Activated CD4-positive, alpha-beta T cell treated with anti-CD3 and anti-CD28 coated beads, Interleukin-2, amount 10 ng/mL, durations not matched to agents 7 days and 5 days (primary cell): ENCODE measurements at regions not wholly inside any gene's neighbourhood (a gene's known extent, or its start where the extent isn't known, plus 50 kb on each side); places are given as distances from the start of the nearest gene placed in this dataset.

ENCODE experiments used
- CTCF ChIA-PET: fragments of 350-600 bp; sonication (Branson Sonifier 250); formaldehyde crosslinking; loops from one replicate; lab custom pipeline; 2021; ENCODE audit warnings: antibody characterized with exemption; lab: Charles Lee
- POLR2A ChIA-PET: fragments of 350-600 bp; sonication (Branson Sonifier 250); formaldehyde crosslinking; loops from one replicate; lab custom pipeline; 2021; ENCODE audit warnings: antibody characterized with exemption; lab: Charles Lee
- DNase-seq: peaks from one replicate; pipeline ENCODE4 v3.0.0-alpha.2; 2020
- H3K27ac Mint-ChIP-seq: one replicate; pipeline ENCODE4 v1.8.0; 2021; ENCODE audit warnings: mild to moderate bottlenecking, moderate library complexity, mixed read lengths
- H3K27me3 Mint-ChIP-seq: one replicate; pipeline ENCODE4 v1.8.0; 2021; ENCODE audit warnings: mixed read lengths
- H3K36me3 Mint-ChIP-seq: one replicate; pipeline ENCODE4 v1.8.0; 2021; ENCODE audit warnings: low read depth, mixed read lengths
- H3K4me1 Mint-ChIP-seq: one replicate; pipeline ENCODE4 v1.8.0; 2021; ENCODE audit warnings: mixed read lengths
- H3K4me3 Mint-ChIP-seq: one replicate; pipeline ENCODE4 v1.8.0; 2021; ENCODE audit warnings: mild to moderate bottlenecking, moderate library complexity, mixed read lengths
- H3K9me3 Mint-ChIP-seq: one replicate; pipeline ENCODE4 v1.8.0; 2021; ENCODE audit warnings: mixed read lengths

GRCh38 chr1:2882966-2883696 lies 81.6 kb upstream of the TTC34 start:
- ChIA-PET POLR2A (no interaction called here), CTCF (no interaction called here)
- Mint-ChIP-seq H3K9me3 (no peaks in the 10 kb centered on the region), H3K27ac (no peak overlapping the region), H3K27me3 (no peaks in the 10 kb centered on the region), H3K36me3 (no peaks in the 10 kb centered on the region), H3K4me1 (no peaks in the 10 kb centered on the region), H3K4me3 (no peak overlapping the region)
- DNase-seq: no peak

DNA sequence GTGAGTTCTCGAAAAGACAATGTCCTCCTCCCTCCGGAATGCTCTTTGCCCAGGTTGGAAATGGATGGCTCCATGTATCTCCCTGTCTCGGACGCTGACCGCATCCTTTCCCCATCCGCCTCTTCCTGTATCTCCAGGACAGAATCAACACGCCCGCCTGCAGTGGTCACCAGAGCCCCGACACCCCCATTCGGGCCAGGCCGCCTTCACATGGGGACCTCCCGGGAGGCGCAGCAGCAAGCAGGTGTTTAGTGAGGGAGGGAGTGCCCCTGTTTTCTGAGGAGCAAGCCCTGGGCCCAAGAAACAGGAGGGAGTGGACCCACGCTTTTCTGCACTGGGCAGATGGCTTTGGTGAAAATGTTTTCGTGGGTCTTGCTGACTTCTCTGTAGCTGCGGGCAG lies 83.5 kb upstream of the TTC34 start:
- DNase-seq: no peak
- Mint-ChIP-seq H3K4me1 (peaks cover 2% of the 10 kb centered on the region), H3K27ac (no peak overlapping the region), H3K9me3 (no peaks in the 10 kb centered on the region), H3K27me3 (no peaks in the 10 kb centered on the region), H3K4me3 (no peak overlapping the region), H3K36me3 (no peaks in the 10 kb centered on the region)
- ChIA-PET POLR2A (no interaction called here), CTCF (no interaction called here)

DNA sequence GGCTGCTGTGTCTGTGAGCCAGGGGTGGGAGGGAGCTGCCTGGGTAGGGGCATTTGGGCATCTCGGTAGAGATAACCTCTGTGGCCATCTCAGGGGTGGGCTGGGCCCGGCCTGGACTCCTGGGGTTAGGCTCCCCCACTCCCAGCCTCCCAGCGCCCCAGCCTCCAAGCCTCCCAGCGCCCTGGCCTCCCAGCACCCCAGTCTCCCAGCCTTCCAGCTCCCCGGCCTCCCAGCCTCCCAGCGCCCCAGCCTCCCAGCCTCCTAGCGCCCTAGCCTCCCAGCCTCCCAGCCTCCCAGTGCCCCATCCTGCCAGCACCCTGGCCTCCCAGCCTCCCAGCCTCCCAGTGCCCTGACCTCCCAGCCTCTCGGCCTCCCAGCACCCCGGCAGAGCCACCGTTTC lies 85.1 kb upstream of the TTC34 start:
- H3K27ac Mint-ChIP-seq: no peak overlapping the region
- H3K36me3 Mint-ChIP-seq: no peaks in the 10 kb centered on the region
- H3K9me3 Mint-ChIP-seq: no peaks in the 10 kb centered on the region
- H3K4me1 Mint-ChIP-seq: peaks cover 2% of the 10 kb centered on the region
- POLR2A ChIA-PET: no interaction called here
- H3K4me3 Mint-ChIP-seq: no peak overlapping the region
- H3K27me3 Mint-ChIP-seq: no peaks in the 10 kb centered on the region
- CTCF ChIA-PET: no interaction called here
- no peak for DNase-seq

GRCh38 chr1:2887941-2888855 lies 86.7 kb upstream of the TTC34 start:
- Mint-ChIP-seq H3K9me3 (no peaks in the 10 kb centered on the region), H3K4me1 (peaks cover 2% of the 10 kb centered on the region), H3K4me3 (no peak overlapping the region), H3K27me3 (no peaks in the 10 kb centered on the region), H3K36me3 (no peaks in the 10 kb centered on the region), H3K27ac (no peak overlapping the region)
- ChIA-PET CTCF (no interaction called here), POLR2A (no interaction called here)
- DNase-seq: no peak

DNA sequence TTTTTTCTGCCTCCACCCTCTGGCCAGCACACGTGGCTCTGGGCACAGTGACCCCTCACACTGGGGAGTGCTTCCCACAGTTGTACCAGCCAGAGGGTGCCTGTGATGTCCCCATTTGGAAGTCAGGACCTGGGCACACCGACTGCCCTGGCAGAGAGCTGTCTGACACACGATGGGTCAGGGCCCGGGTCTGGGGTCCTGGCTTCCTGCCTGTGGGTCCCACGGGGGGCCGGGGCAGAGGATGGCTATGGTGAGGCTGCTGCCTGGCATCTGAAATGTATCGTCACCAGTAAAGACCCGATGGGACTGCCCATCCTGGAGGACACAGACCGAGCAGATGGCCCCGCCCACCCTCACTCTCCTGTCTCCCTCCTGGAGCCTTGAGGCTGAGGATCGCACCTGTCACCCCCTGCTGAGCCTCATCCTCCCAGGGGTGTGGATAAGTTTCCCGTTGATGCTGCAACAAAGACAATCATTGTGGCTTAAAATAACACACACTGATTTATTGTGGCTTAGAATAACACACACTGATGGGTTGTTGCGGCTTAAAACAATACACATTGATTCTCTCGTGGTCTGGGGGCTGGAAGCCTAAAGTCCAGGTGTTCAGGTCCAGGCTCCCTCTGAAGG lies 88.8 kb upstream of the TTC34 start:
- Mint-ChIP-seq H3K27me3 (no peaks in the 10 kb centered on the region), H3K9me3 (no peaks in the 10 kb centered on the region), H3K4me3 (no peak overlapping the region), H3K36me3 (no peaks in the 10 kb centered on the region), H3K4me1 (peaks cover 8% of the 10 kb centered on the region), H3K27ac (no peak overlapping the region)
- ChIA-PET CTCF (no interaction called here), POLR2A (no interaction called here)
- no peak for DNase-seq

- no peak overlapping the region for H3K27ac Mint-ChIP-seq
- no peak overlapping the region for H3K4me3 Mint-ChIP-seq
- CTCF ChIA-PET: no interaction called here
- H3K9me3 Mint-ChIP-seq: peaks cover 7% of the 10 kb centered on the region
- POLR2A ChIA-PET: no interaction called here
- H3K36me3 Mint-ChIP-seq: no peaks in the 10 kb centered on the region
- no peak for DNase-seq
- H3K4me1 Mint-ChIP-seq: peaks cover 8% of the 10 kb centered on the region
- H3K27me3 Mint-ChIP-seq: no peaks in the 10 kb centered on the region
Observed at GRCh38 chr1:2891923-2892448, 90.5 kb upstream of the TTC34 start.

GRCh38 chr1:2893473-2894120 lies 92.1 kb upstream of the TTC34 start:
- Mint-ChIP-seq H3K27ac (no peak overlapping the region), H3K9me3 (peaks cover 10% of the 10 kb centered on the region), H3K4me1 (peaks cover 7% of the 10 kb centered on the region), H3K4me3 (no peak overlapping the region), H3K27me3 (no peaks in the 10 kb centered on the region), H3K36me3 (no peaks in the 10 kb centered on the region)
- DNase-seq: no peak
- POLR2A ChIA-PET: no interaction called here
- CTCF ChIA-PET: no interaction called here

GRCh38 chr1:2894381-2895041 lies 93.0 kb upstream of the TTC34 start:
- Mint-ChIP-seq H3K4me3 (no peak overlapping the region), H3K27me3 (no peaks in the 10 kb centered on the region), H3K36me3 (no peaks in the 10 kb centered on the region), H3K9me3 (peaks cover 10% of the 10 kb centered on the region), H3K27ac (no peak overlapping the region), H3K4me1 (peaks cover 5% of the 10 kb centered on the region)
- POLR2A ChIA-PET: no interaction called here
- CTCF ChIA-PET: no interaction called here
- DNase-seq: peak; percentile 26

DNA sequence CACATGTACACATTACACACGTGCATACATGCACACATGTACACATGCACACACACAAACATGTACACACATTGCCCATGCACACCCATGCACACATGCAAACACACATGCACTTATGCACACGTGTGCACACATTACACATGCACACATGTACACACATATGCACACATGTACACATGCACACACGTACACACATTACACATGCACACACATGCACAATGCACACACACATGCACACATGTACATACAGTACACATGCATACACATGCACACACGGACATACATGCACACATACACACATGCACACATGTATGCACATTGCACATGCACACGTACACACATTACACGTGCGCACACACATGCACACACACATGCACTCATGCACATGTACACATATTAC lies 95.3 kb upstream of the TTC34 start:
- ChIA-PET CTCF (no interaction called here), POLR2A (no interaction called here)
- DNase-seq: no peak
- peaks cover 10% of the 10 kb centered on the region for H3K9me3 Mint-ChIP-seq
- H3K4me1 Mint-ChIP-seq: peaks cover 5% of the 10 kb centered on the region
- H3K36me3 Mint-ChIP-seq: no peaks in the 10 kb centered on the region
- H3K27me3 Mint-ChIP-seq: no peaks in the 10 kb centered on the region
- H3K27ac Mint-ChIP-seq: no peak overlapping the region
- no peak overlapping the region for H3K4me3 Mint-ChIP-seq

GRCh38 chr1:2903226-2903625 lies 101.7 kb upstream of the TTC34 start:
- Mint-ChIP-seq H3K9me3 (no peaks in the 10 kb centered on the region), H3K27ac (no peak overlapping the region), H3K27me3 (no peaks in the 10 kb centered on the region), H3K36me3 (no peaks in the 10 kb centered on the region), H3K4me1 (no peaks in the 10 kb centered on the region), H3K4me3 (no peak overlapping the region)
- CTCF ChIA-PET: no interaction called here
- POLR2A ChIA-PET: no interaction called here
- DNase-seq: no peak

DNA sequence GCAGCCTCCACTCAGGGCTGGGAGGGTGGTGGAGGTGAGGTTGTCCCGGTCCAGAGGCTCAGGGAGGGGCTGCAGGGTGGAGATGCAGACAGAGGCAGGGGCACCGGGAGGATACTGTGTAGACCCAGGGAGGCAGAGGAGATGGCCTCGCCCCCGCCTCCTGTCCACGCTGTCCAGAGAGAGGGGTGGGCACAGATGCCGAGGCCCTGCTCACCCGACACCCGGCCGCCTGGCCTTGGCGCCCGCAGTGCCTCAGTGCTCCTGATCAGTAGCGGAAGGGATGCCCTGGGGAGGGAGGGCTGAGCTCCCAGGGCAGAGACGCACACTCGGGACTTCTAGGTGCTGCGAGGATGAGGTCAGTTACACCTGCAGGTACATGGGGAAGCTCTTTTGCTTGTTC lies 102.7 kb upstream of the TTC34 start:
- H3K9me3 Mint-ChIP-seq: no peaks in the 10 kb centered on the region
- H3K4me1 Mint-ChIP-seq: no peaks in the 10 kb centered on the region
- H3K27ac Mint-ChIP-seq: no peak overlapping the region
- DNase-seq: no peak
- no peaks in the 10 kb centered on the region for H3K27me3 Mint-ChIP-seq
- ChIA-PET CTCF (no interaction called here), POLR2A (no interaction called here)
- no peak overlapping the region for H3K4me3 Mint-ChIP-seq
- no peaks in the 10 kb centered on the region for H3K36me3 Mint-ChIP-seq

GRCh38 chr1:2905356-2905755 lies 103.9 kb upstream of the TTC34 start:
- Mint-ChIP-seq H3K27ac (no peak overlapping the region), H3K4me3 (no peak overlapping the region), H3K36me3 (no peaks in the 10 kb centered on the region), H3K4me1 (no peaks in the 10 kb centered on the region), H3K27me3 (no peaks in the 10 kb centered on the region), H3K9me3 (no peaks in the 10 kb centered on the region)
- CTCF ChIA-PET: no interaction called here
- no peak for DNase-seq
- POLR2A ChIA-PET: no interaction called here
